ENCODE measurements at regions not wholly inside any gene's neighbourhood (a gene's known extent, or its start where the extent isn't known, plus 50 kb on each side); places are given as distances from the start of the nearest gene placed in this dataset.

DNA sequence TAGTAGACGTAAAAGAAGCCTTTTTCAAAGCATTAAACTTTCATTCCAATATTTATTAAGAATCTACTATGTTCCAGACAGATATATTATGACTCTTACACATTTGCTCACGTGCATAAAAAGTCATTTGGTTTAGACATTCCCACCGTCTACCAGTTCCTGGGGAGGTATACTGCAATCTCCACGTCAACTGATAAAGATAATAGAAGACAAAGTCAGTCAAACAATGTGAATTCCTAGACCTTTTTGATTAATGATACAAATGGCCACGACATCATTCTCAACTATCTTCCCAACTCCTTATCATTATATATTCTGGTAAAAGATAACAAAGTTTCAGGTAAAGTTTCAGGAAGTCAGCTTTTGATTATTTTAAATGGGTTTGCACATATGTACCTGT is 69.0 kb downstream of the SIPA1L2 start:
- Histone ChIP-seq H4K5ac (ENCODE audit: insufficient read length, low read depth, low read length) (no peak overlapping the region), H2BK12ac (ENCODE audit: low read depth, low read length) (no peak overlapping the region), H4K20me1 (replicated peaks in 1 of 2; ENCODE audit: control insufficient read depth in 1 of 2, insufficient read depth in 2 of 2, low read length in 2 of 2) (no peaks in the 10 kb centered on the region), H3K23me2 (ENCODE audit: low read depth, low read length) (no peaks in the 10 kb centered on the region), H2BK5ac (ENCODE audit: low read depth, low read length) (no peak overlapping the region), H2AFZ (ENCODE audit: low read length) (no peak overlapping the region), H2BK120ac (replicated peaks; ENCODE audit: low read depth, low read length) (no peak overlapping the region), H2AK5ac (ENCODE audit: low read depth, low read length) (no peak overlapping the region), H4K91ac (replicated peaks; ENCODE audit: insufficient read length, low read length) (no peak overlapping the region), H3K79me1 (ENCODE audit: low read depth, low read length) (no peaks in the 10 kb centered on the region), H4K8ac (ENCODE audit: extremely low read depth, insufficient read depth, low read length) (no peak overlapping the region), H3K23ac (ENCODE audit: insufficient read length) (no peak overlapping the region), H3K79me2 (ENCODE audit: control insufficient read depth in 1 of 2, insufficient read depth in 2 of 2, low read length in 2 of 2) (no peaks in the 10 kb centered on the region), H3K18ac (ENCODE audit: extremely low read depth, low read length) (no peak overlapping the region), H2BK15ac (ENCODE audit: low read length) (no peak overlapping the region), H3K56ac (replicated peaks; ENCODE audit: insufficient read length, low read depth, low read length) (no peak overlapping the region), H3K27ac (ENCODE audit: low read depth, low read length) (no peak overlapping the region), H3K14ac (ENCODE audit: insufficient read length) (no peak overlapping the region), H3K4me1 (replicated peaks in 1 of 4; ENCODE audit: control insufficient read depth in 3 of 4, insufficient read depth in 4 of 4, low read length in 3 of 4) (peaks cover 0 to 12% (median 0%) of the 10 kb centered on the region in 4 experiments; a peak in 2 of 7 replicates), H3K36me3 (ENCODE audit: control insufficient read depth in 2 of 4, insufficient read depth in 4 of 4, low read length in 3 of 4) (no peaks in the 10 kb centered on the region), H3K4me2 (ENCODE audit: insufficient read depth in 1 of 2, low read depth in 2 of 2, low read length in 2 of 2) (no peak overlapping the region), H3K4ac (replicated peaks; ENCODE audit: insufficient read length, low read depth, low read length) (no peak overlapping the region), H3K4me3 (ENCODE audit: extremely low read depth in 1 of 4, insufficient read depth in 2 of 4, low read depth in 3 of 4, low read length in 4 of 4) (no peak overlapping the region), H3K27me3 (replicated peaks in 1 of 4; ENCODE audit: control insufficient read depth in 3 of 4, extremely low read depth in 1 of 4, insufficient read depth in 3 of 4, low read length in 3 of 4) (no peaks in the 10 kb centered on the region; a peak in 1 of 7 replicates), H2BK20ac (ENCODE audit: low read length) (no peak overlapping the region), H3K9ac (replicated peaks in 1 of 4; ENCODE audit: extremely low read depth in 1 of 4, low read depth in 3 of 4, low read length in 3 of 4) (no peak overlapping the region), H3K9me3 (ENCODE audit: insufficient read depth in 2 of 2, low read depth in 1 of 2, low read length in 1 of 2) (no peaks in the 10 kb centered on the region)
- ChIA-PET POLR2A (ENCODE audit: partially characterized antibody) (no interaction called here), CTCF (ENCODE audit: partially characterized antibody) (interaction anchor here (0.9 to 1.0 kb wide), 2 partner anchors 40 to 49 kb away, joined by 3 read pairs; no protein-coding TSS in a partner anchor)
- 93% methylated on average over 5 of the region's 5 CpGs; no CpG with 5 or more reads in 1 of the 2 experiments for WGBS, 2 experiments (ENCODE audit: extremely low coverage in 1 of 2, insufficient coverage in 1 of 2, insufficient read length in 1 of 2, insufficient replicate concordance in 2 of 2, low coverage in 1 of 2, low lambda C conversion rate in 2 of 2, missing lambda C conversion rate in 1 of 2)
- DNase-seq (ENCODE audit: low read depth in 1 of 2, low spot score in 2 of 2) (no peak), FAIRE-seq (no peak)
- TF ChIP-seq BACH1 (IDR thresholded peaks at IDR 0.05; ENCODE audit: low read length) (no peak), ZNF274 (IDR thresholded peaks at IDR 0.05; ENCODE audit: borderline replicate concordance, extremely low read depth, low read length) (no peak), MAFK (IDR thresholded peaks at IDR 0.05; ENCODE audit: low read depth, low read length) (no peak), SRF (IDR thresholded peaks at IDR 0.05; ENCODE audit: low read depth, low read length) (no peak), SP2 (IDR thresholded peaks at IDR 0.05; ENCODE audit: low read length) (no peak), TAF7 (optimal IDR thresholded peaks at IDR 0.05; ENCODE audit: borderline replicate concordance, low read depth, low read length) (no peak), CHD2 (IDR thresholded peaks at IDR 0.05; ENCODE audit: low read length) (no peak), RFX5 (IDR thresholded peaks at IDR 0.05; ENCODE audit: borderline replicate concordance, low read depth, low read length) (no peak), CEBPB (IDR thresholded peaks at IDR 0.05; ENCODE audit: low read depth, low read length) (no peak), EP300 (IDR thresholded peaks at IDR 0.05; ENCODE audit: borderline replicate concordance in 1 of 2, low read depth in 2 of 2, low read length in 2 of 2) (no peak)
- TF ChIP-seq, protein P1, sequence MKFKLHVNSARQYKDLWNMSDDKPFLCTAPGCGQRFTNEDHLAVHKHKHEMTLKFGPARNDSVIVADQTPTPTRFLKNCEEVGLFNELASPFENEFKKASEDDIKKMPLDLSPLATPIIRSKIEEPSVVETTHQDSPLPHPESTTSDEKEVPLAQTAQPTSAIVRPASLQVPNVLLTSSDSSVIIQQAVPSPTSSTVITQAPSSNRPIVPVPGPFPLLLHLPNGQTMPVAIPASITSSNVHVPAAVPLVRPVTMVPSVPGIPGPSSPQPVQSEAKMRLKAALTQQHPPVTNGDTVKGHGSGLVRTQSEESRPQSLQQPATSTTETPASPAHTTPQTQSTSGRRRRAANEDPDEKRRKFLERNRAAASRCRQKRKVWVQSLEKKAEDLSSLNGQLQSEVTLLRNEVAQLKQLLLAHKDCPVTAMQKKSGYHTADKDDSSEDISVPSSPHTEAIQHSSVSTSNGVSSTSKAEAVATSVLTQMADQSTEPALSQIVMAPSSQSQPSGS (IDR thresholded peaks at IDR 0.05; ENCODE audit: low read length): no peak
- TF ChIP-seq, protein P2, sequence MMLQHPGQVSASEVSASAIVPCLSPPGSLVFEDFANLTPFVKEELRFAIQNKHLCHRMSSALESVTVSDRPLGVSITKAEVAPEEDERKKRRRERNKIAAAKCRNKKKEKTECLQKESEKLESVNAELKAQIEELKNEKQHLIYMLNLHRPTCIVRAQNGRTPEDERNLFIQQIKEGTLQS (IDR thresholded peaks at IDR 0.05; ENCODE audit: insufficient read depth, low read depth, low read length): no peak
- TF ChIP-seq, protein P3, sequence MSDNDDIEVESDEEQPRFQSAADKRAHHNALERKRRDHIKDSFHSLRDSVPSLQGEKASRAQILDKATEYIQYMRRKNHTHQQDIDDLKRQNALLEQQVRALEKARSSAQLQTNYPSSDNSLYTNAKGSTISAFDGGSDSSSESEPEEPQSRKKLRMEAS (IDR thresholded peaks at IDR 0.05): no peak

Data from H1 (cell line).